ENCODE measurements at regions not wholly inside any gene's neighbourhood (a gene's known extent, or its start where the extent isn't known, plus 50 kb on each side); places are given as distances from the start of the nearest gene placed in this dataset.
A peak's percentile ranks its signal among the peaks of the same experiment; 100 is the strongest.

GRCh38 chr7:140230861-140231770 is 54.3 kb upstream of the KDM7A start (continued):
- TF ChIP-seq TEF (CRISPR knock-in tag; IDR thresholded peaks at IDR 0.05) (no peak), ZNF18 (CRISPR knock-in tag; IDR thresholded peaks at IDR 0.05; ENCODE audit: insufficient replicate concordance) (no peak), TAF15 (IDR thresholded peaks at IDR 0.05; ENCODE audit: low read depth, low read length, poor library complexity, severe bottlenecking) (no peak), ZNF142 (CRISPR knock-in tag; IDR thresholded peaks at IDR 0.05) (no peak; the same call in 1 of the 2 replicates), ZNF431 (CRISPR knock-in tag; IDR thresholded peaks at IDR 0.05; ENCODE audit: borderline replicate concordance, low read depth) (no peak), ZNF281 (CRISPR knock-in tag; IDR thresholded peaks at IDR 0.05; ENCODE audit: borderline replicate concordance) (peak; percentile 81; the same call in 1 of the 2 replicates), MZF1 (CRISPR knock-in tag; IDR thresholded peaks at IDR 0.05; ENCODE audit: borderline replicate concordance) (no peak), SATB2 (CRISPR knock-in tag; IDR thresholded peaks at IDR 0.05) (no peak), PAWR (CRISPR knock-in tag; IDR thresholded peaks at IDR 0.05; ENCODE audit: borderline replicate concordance) (no peak), CBFB (CRISPR knock-in tag; IDR thresholded peaks at IDR 0.05) (no peak), ZNF530 (CRISPR knock-in tag; IDR thresholded peaks at IDR 0.05; ENCODE audit: low read depth) (no peak), NPAS2 (CRISPR knock-in tag; IDR thresholded peaks at IDR 0.05; ENCODE audit: borderline replicate concordance) (no peak), KLF6 (CRISPR knock-in tag; IDR thresholded peaks at IDR 0.05) (0 out of 2 replicates have a peak, but pooled peaks have one; percentile 39), HNRNPLL (IDR thresholded peaks at IDR 0.05; ENCODE audit: low read depth, low read length, poor library complexity, severe bottlenecking) (peak; percentile 80), ZNF782 (CRISPR knock-in tag; IDR thresholded peaks at IDR 0.05; ENCODE audit: borderline replicate concordance) (no peak; the same call in 1 of the 2 replicates), FOXA1 (IDR thresholded peaks at IDR 0.05) (no peak), FOXA1 (CRISPR knock-in tag; IDR thresholded peaks at IDR 0.05) (no peak)

All from HepG2 (cell line).